Endodermal cell (in vitro differentiated cells): ENCODE measurements at regions not wholly inside any gene's neighbourhood (a gene's known extent, or its start where the extent isn't known, plus 50 kb on each side); places are given as distances from the start of the nearest gene placed in this dataset.

Experiments used
- DNase-seq: peaks from one replicate; pipeline ENCODE4 v3.0.0-alpha.2; 2017
- H3K27ac ChIP-seq: 2 replicates; pipeline ENCODE4 v1.5.1; 2013; ENCODE audit warnings: mild to moderate bottlenecking, low read depth, low read length, moderate library complexity
- H3K27me3 ChIP-seq: 2 replicates; pipeline ENCODE4 v1.6.1; 2013; ENCODE audit warnings: mild to moderate bottlenecking, low read length, moderate library complexity; ENCODE audit not compliant: insufficient read depth, control insufficient read depth, poor library complexity, severe bottlenecking
- H3K36me3 ChIP-seq: 2 replicates; pipeline ENCODE4 v1.7.0; 2013; ENCODE audit warnings: mild to moderate bottlenecking, low read length, moderate library complexity; ENCODE audit not compliant: control insufficient read depth, insufficient read depth
- H3K4me1 ChIP-seq: one replicate; pipeline ENCODE4 v1.7.0; 2013; ENCODE audit warnings: low read length; ENCODE audit not compliant: control insufficient read depth, insufficient read depth
- H3K4me3 ChIP-seq: 2 replicates; pipeline ENCODE4 v1.5.1; 2013; ENCODE audit warnings: mild to moderate bottlenecking, low read length, moderate library complexity
- H3K9ac ChIP-seq: 2 replicates; pipeline ENCODE4 v1.6.1; 2013; ENCODE audit warnings: mild to moderate bottlenecking, low read length, moderate library complexity; ENCODE audit not compliant: poor library complexity, severe bottlenecking; ENCODE audit errors: extremely low read depth
- H3K9me3 ChIP-seq: 2 replicates; pipeline ENCODE4 v1.6.1; 2013; ENCODE audit warnings: mild to moderate bottlenecking, low read length, moderate library complexity; ENCODE audit not compliant: control insufficient read depth
- H3K27ac Mint-ChIP-seq: 2 replicates; pipeline ENCODE4 v1.8.0; 2020; ENCODE audit warnings: mixed read lengths
- H3K27me3 Mint-ChIP-seq: 2 replicates; pipeline ENCODE4 v1.8.0; 2021; ENCODE audit warnings: mild to moderate bottlenecking, mixed read lengths; ENCODE audit not compliant: insufficient read depth
- H3K36me3 Mint-ChIP-seq: 2 replicates; pipeline ENCODE4 v1.8.0; 2020; ENCODE audit warnings: low read depth, mixed read lengths
- H3K4me1 Mint-ChIP-seq: 2 replicates; pipeline ENCODE4 v1.8.0; 2020; ENCODE audit warnings: mixed read lengths
- H3K4me3 Mint-ChIP-seq: 2 replicates; pipeline ENCODE4 v1.8.0; 2020; ENCODE audit warnings: mild to moderate bottlenecking, moderate library complexity, mixed read lengths
- H3K9me3 Mint-ChIP-seq: 2 replicates; pipeline ENCODE4 v1.8.0; 2020; ENCODE audit warnings: mild to moderate bottlenecking, mixed read lengths
- WGBS, 2 experiments: methylation state at CpG; one replicate each; pipeline versions ENCODE4 v1.1.5 to v1.1.7; 2013; ENCODE audit warnings: missing lambda C conversion rate in 2 of 2, mixed read lengths in 1 of 2; ENCODE audit not compliant: insufficient coverage in 1 of 2, insufficient read length in 1 of 2; 5-methylcytosine and 5-hydroxymethylcytosine counted together
- TF ChIP-seq, protein P1 (sequence below): fragments of 200-600 bp; sonication (generic); conservative IDR thresholded peaks from 2 replicates; pipeline ENCODE4 v1.5.0; 2021; ENCODE audit warnings: antibody characterized with exemption, mild to moderate bottlenecking

DNA sequence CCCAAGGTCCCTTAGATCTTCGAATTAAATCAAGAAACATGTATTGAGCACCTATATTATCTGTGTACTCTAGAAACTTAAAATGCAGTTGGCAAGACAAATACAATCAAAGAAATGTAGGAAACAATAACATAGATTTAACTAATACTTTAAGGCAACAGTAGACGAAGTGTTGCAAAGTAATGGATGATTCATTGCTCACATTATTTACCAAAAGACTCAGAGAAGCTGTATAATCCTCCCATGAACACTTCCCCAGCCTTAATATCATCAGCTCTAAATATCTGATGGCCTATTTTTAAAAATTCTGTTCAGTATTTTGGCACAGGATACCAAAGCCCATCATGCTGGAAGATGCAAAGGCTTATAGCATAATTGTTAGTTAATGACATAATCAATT is 272.1 kb upstream of the TTC14 start:
- Mint-ChIP-seq H3K4me3 (no peak overlapping the region), H3K36me3 (no peaks in the 10 kb centered on the region), H3K27ac (no peak overlapping the region), H3K27me3 (no peaks in the 10 kb centered on the region), H3K4me1 (peaks cover 17% of the 10 kb centered on the region), H3K9me3 (no peaks in the 10 kb centered on the region)
- Histone ChIP-seq H3K4me3 (no peak overlapping the region), H3K9ac (no peak overlapping the region), H3K9me3 (no peaks in the 10 kb centered on the region), H3K36me3 (no peaks in the 10 kb centered on the region), H3K27ac (no peak overlapping the region), H3K4me1 (peaks cover 15% of the 10 kb centered on the region), H3K27me3 (no peaks in the 10 kb centered on the region)
- TF ChIP-seq, protein P1, sequence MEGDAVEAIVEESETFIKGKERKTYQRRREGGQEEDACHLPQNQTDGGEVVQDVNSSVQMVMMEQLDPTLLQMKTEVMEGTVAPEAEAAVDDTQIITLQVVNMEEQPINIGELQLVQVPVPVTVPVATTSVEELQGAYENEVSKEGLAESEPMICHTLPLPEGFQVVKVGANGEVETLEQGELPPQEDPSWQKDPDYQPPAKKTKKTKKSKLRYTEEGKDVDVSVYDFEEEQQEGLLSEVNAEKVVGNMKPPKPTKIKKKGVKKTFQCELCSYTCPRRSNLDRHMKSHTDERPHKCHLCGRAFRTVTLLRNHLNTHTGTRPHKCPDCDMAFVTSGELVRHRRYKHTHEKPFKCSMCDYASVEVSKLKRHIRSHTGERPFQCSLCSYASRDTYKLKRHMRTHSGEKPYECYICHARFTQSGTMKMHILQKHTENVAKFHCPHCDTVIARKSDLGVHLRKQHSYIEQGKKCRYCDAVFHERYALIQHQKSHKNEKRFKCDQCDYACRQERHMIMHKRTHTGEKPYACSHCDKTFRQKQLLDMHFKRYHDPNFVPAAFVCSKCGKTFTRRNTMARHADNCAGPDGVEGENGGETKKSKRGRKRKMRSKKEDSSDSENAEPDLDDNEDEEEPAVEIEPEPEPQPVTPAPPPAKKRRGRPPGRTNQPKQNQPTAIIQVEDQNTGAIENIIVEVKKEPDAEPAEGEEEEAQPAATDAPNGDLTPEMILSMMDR: no peak
- 43 to 86% methylated on average over 1 to 2 of the region's 2 CpGs for WGBS, 2 experiments
- no peak for DNase-seq

DNA sequence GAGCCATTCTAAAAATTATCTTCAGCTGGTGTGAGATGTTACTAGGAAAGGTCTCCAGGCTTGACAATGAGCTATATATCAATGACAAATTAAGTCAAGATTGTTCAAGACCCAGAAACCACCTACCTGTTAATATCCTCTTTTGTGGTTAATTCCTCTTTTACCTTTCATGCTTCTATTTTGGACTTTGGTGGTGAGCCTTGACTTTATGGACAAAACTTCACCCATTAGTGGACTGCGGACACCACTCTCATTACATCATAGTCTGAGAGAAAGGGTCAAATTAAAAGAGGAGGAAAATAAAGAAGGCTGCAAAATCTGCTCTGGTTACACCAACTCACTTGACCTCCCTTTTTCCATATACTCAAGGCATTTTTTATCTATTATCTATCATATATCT is 271.5 kb upstream of the TTC14 start:
- H3K27me3 Mint-ChIP-seq: no peaks in the 10 kb centered on the region
- 86% methylated on average over 1 of the region's 1 CpG; no CpG with 5 or more reads in 1 of the 2 experiments for WGBS, 2 experiments

DNA sequence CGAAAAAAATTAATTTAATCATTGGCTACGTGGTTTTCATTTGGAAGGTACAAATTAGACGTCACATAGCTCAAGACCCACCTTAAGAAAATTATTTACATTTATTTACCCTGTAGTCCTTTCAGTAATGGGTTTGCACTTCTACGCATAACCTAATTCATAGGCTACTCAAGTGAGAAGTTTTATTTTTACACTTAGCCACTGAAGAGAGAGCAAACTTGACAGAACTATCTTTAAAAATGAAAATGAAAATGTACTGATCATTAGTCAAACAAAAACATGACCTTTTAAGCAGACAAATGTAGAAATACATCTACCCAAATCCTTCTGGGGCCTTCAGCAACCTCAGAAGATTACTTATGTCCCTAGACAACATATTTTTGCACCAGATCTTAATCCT is 269.4 kb upstream of the TTC14 start:
- Histone ChIP-seq H3K27ac (no peak overlapping the region), H3K4me1 (peaks cover 15% of the 10 kb centered on the region), H3K36me3 (no peaks in the 10 kb centered on the region), H3K4me3 (no peak overlapping the region), H3K9me3 (no peaks in the 10 kb centered on the region), H3K27me3 (no peaks in the 10 kb centered on the region), H3K9ac (no peak overlapping the region)
- WGBS, 2 experiments: 89 to 92% methylated on average over 2 to 4 of the region's 4 CpGs
- TF ChIP-seq, protein P1: no peak
- no peak for DNase-seq
- Mint-ChIP-seq H3K27me3 (no peaks in the 10 kb centered on the region), H3K27ac (no peak overlapping the region), H3K4me3 (no peak overlapping the region), H3K36me3 (no peaks in the 10 kb centered on the region), H3K9me3 (no peaks in the 10 kb centered on the region), H3K4me1 (peaks cover 15% of the 10 kb centered on the region)

More for the DNA sequence above, 271.5 kb upstream of the TTC14 start:
- H3K9me3 ChIP-seq: no peaks in the 10 kb centered on the region
- no peak overlapping the region for H3K9ac ChIP-seq
- Mint-ChIP-seq H3K4me3 (no peak overlapping the region), H3K9me3 (no peaks in the 10 kb centered on the region), H3K36me3 (no peaks in the 10 kb centered on the region), H3K4me1 (peaks cover 15% of the 10 kb centered on the region), H3K27ac (no peak overlapping the region)
- TF ChIP-seq, protein P1: no peak
- DNase-seq: no peak
- H3K27me3 ChIP-seq: no peaks in the 10 kb centered on the region
- H3K4me1 ChIP-seq: peaks cover 15% of the 10 kb centered on the region
- H3K4me3 ChIP-seq: no peak overlapping the region
- H3K27ac ChIP-seq: no peak overlapping the region
- no peaks in the 10 kb centered on the region for H3K36me3 ChIP-seq
